ENCODE measurements at regions not wholly inside any gene's neighbourhood (a gene's known extent, or its start where the extent isn't known, plus 50 kb on each side); places are given as distances from the start of the nearest gene placed in this dataset.

DNA sequence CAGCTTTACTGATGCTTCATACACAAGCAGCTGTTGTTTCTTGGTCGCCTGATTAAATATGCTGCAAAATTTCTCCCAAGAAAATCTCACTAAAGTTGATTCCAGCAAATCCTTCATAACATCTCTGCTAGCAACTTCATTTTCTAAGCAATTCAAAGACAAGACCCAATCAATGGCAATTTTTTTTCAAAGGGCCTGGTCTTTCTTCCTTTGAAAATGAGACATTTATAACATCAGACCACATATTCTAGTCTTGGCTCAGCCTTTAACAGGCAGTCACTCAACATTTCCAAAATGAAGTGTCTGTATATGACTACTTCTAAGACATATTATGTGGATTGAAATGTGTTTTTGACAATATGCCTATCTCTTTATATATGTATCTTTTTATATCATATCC is 702.6 kb downstream of the KCNA4 start:
- H3K4me1 ChIP-seq, result no peaks in the 10 kb centered on the region
- DNase-seq (ENCODE audit: low spot score in 2 of 2), result no peak
- intact Hi-C loops (cut with DNase I; ENCODE audit: low total_unique reads), result no loop called here
- H3K36me3 ChIP-seq, result no peaks in the 10 kb centered on the region
- no peak overlapping the region for H3K4me3 ChIP-seq
- H3K27ac ChIP-seq, result no peak overlapping the region
- H3K27me3 ChIP-seq, result no peaks in the 10 kb centered on the region
- TF ChIP-seq POLR2AphosphoS5 (IDR thresholded peaks at IDR 0.05) (no peak), POLR2A (IDR thresholded peaks at IDR 0.05) (no peak)
- TF ChIP-seq, protein P1, sequence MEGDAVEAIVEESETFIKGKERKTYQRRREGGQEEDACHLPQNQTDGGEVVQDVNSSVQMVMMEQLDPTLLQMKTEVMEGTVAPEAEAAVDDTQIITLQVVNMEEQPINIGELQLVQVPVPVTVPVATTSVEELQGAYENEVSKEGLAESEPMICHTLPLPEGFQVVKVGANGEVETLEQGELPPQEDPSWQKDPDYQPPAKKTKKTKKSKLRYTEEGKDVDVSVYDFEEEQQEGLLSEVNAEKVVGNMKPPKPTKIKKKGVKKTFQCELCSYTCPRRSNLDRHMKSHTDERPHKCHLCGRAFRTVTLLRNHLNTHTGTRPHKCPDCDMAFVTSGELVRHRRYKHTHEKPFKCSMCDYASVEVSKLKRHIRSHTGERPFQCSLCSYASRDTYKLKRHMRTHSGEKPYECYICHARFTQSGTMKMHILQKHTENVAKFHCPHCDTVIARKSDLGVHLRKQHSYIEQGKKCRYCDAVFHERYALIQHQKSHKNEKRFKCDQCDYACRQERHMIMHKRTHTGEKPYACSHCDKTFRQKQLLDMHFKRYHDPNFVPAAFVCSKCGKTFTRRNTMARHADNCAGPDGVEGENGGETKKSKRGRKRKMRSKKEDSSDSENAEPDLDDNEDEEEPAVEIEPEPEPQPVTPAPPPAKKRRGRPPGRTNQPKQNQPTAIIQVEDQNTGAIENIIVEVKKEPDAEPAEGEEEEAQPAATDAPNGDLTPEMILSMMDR (IDR thresholded peaks at IDR 0.05), result no peak
- no peaks in the 10 kb centered on the region for H3K9me3 ChIP-seq

DNA sequence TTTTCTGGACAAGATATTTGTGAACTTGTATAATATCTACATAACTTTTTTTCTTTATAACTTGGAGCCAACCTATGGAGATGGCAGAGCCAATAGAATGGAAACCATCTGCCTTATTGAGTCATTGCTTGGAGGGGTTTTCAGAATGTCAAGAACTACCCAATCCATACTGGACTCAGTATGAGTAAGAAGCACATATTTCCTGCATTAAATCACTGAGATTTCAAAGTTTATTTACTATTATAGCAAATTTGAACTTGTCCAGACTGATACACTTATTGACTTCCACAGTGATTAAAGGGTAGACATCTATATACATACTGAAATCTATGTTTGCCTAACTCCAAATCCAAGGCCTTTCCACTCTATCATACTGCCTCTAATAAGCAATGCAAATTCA is 704.0 kb downstream of the KCNA4 start:
- H3K9me3 ChIP-seq, result no peaks in the 10 kb centered on the region
- no peak overlapping the region for H3K27ac ChIP-seq
- intact Hi-C loops (cut with DNase I; ENCODE audit: low total_unique reads), result no loop called here
- H3K36me3 ChIP-seq, result no peaks in the 10 kb centered on the region
- TF ChIP-seq POLR2AphosphoS5 (IDR thresholded peaks at IDR 0.05) (no peak), POLR2A (IDR thresholded peaks at IDR 0.05) (no peak)
- TF ChIP-seq, protein P1 (IDR thresholded peaks at IDR 0.05), result no peak
- H3K27me3 ChIP-seq, result no peaks in the 10 kb centered on the region
- no peak overlapping the region for H3K4me3 ChIP-seq
- H3K4me1 ChIP-seq, result no peaks in the 10 kb centered on the region
- DNase-seq (ENCODE audit: low spot score in 2 of 2), result no peak

DNA sequence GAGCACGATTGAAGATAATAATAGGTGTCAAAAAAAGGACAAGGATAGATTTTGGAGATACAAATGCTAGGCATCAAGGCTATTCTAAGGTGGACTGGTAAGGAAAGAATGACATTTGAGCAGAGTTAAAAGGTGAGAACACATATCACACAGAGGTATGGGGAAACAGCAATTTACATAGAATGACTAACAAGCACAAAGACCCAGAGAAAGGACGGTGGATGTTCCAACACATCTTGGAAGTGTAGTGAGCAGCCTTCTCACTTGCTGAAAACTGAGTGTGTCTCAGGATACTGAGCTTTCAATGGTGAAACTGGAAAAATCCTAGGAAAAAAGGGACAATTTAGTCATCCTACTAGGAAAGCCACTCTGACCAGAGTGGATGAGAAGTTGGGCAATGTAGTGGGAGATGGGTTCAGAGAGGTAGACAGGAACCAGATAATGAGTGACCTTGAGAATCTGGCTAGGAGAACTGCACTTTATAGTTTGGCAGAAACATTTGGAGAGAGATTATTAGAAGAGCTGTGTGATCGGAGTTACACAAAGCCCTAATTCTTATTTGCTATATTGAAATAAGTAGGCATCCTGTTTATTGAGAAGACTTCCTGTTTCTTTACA is 706.0 kb downstream of the KCNA4 start:
- Histone ChIP-seq H3K27me3 (no peaks in the 10 kb centered on the region), H3K4me1 (no peaks in the 10 kb centered on the region), H3K36me3 (no peaks in the 10 kb centered on the region), H3K9me3 (no peaks in the 10 kb centered on the region), H3K27ac (no peak overlapping the region), H3K4me3 (no peak overlapping the region)
- no peak for DNase-seq (ENCODE audit: low spot score in 2 of 2)
- intact Hi-C loops (cut with DNase I; ENCODE audit: low total_unique reads), result no loop called here
- TF ChIP-seq, protein P1 (IDR thresholded peaks at IDR 0.05), result no peak

- Histone ChIP-seq H3K4me3 (no peak overlapping the region), H3K4me1 (no peaks in the 10 kb centered on the region), H3K9me3 (no peaks in the 10 kb centered on the region), H3K36me3 (no peaks in the 10 kb centered on the region), H3K27ac (no peak overlapping the region), H3K27me3 (no peaks in the 10 kb centered on the region)
- TF ChIP-seq POLR2AphosphoS5 (IDR thresholded peaks at IDR 0.05) (no peak), POLR2A (IDR thresholded peaks at IDR 0.05) (no peak)
- TF ChIP-seq, protein P1 (IDR thresholded peaks at IDR 0.05), result no peak
- intact Hi-C loops (cut with DNase I; ENCODE audit: low total_unique reads), result no loop called here
- DNase-seq (ENCODE audit: low spot score in 2 of 2), result no peak
Measured at GRCh38 chr11:29309992-29310391, 706.8 kb downstream of the KCNA4 start.

DNA sequence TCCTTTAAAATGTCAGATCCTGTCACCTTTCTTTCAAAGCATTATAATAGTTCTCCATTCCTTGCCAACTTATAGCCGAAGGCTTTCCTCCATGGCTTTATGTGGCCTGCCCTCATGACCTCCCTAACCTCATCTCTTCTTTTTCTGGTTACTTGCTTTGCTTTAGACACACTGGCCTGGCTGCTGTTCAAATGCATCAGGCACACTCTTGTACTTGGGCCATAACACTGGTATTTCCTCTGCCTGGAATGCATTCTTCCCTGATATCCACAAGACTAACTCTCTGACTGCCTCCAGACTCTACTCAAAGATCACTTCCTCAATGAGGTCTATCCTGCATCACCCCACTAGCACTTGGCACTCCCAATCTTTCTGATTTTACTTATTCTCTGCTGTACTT is 710.3 kb downstream of the KCNA4 start:
- Histone ChIP-seq H3K9me3 (no peaks in the 10 kb centered on the region), H3K4me1 (no peaks in the 10 kb centered on the region), H3K4me3 (no peak overlapping the region), H3K27ac (no peak overlapping the region), H3K36me3 (no peaks in the 10 kb centered on the region), H3K27me3 (no peaks in the 10 kb centered on the region)
- TF ChIP-seq POLR2A (IDR thresholded peaks at IDR 0.05) (no peak), POLR2AphosphoS5 (IDR thresholded peaks at IDR 0.05) (no peak)
- TF ChIP-seq, protein P1 (IDR thresholded peaks at IDR 0.05), result no peak
- intact Hi-C loops (cut with DNase I; ENCODE audit: low total_unique reads), result no loop called here
- no peak for DNase-seq (ENCODE audit: low spot score in 2 of 2)

Measured in breast epithelium (tissue), 4 donors.